Suprapubic skin (tissue), 4 donors: ENCODE measurements at regions not wholly inside any gene's neighbourhood (a gene's known extent, or its start where the extent isn't known, plus 50 kb on each side); places are given as distances from the start of the nearest gene placed in this dataset.

Experiments used
- DNase-seq, 2 donors: peaks; one replicate each; pipeline ENCODE4 v3.0.0-alpha.2; 2019; ENCODE audit warnings: low spot score in 2 of 2
- H3K27ac ChIP-seq: fragments of 200-600 bp; sonication (generic); one replicate; pipeline ENCODE4 v1.5.1; 2019
- H3K27me3 ChIP-seq: fragments of 200-600 bp; sonication (generic); one replicate; pipeline ENCODE4 v1.5.1; 2019
- H3K36me3 ChIP-seq: fragments of 200-600 bp; sonication (generic); one replicate; pipeline ENCODE4 v1.5.1; 2019
- H3K4me1 ChIP-seq: fragments of 200-600 bp; sonication (generic); one replicate; pipeline ENCODE4 v1.5.1; 2019
- H3K4me3 ChIP-seq: fragments of 200-600 bp; sonication (generic); one replicate; pipeline ENCODE4 v1.5.1; 2019; ENCODE audit warnings: mild to moderate bottlenecking
- H3K9me3 ChIP-seq: fragments of 200-600 bp; sonication (generic); one replicate; pipeline ENCODE4 v1.5.1; 2019
- CTCF ChIP-seq, 2 donors: fragments of 200-600 bp in 1 of 2; fragments of 450-650 bp in 1 of 2; sonication (generic) in 1 of 2; IDR thresholded peaks; one replicate each; pipeline ENCODE4 v1.5.1; 2016 to 2019; ENCODE audit warnings: antibody characterized with exemption in 2 of 2, mild to moderate bottlenecking in 1 of 2, moderate library complexity in 1 of 2
- EP300 ChIP-seq: sonication (generic); formaldehyde crosslinking; IDR thresholded peaks from one replicate; pipeline ENCODE4 v1.6.1; 2017; ENCODE audit warnings: antibody characterized with exemption
- POLR2A ChIP-seq, 2 donors: fragments of 450-650 bp; IDR thresholded peaks; one replicate each; pipeline ENCODE4 v1.6.1; 2017; ENCODE audit warnings: antibody characterized with exemption in 2 of 2, mild to moderate bottlenecking in 2 of 2, moderate library complexity in 2 of 2
- POLR2AphosphoS5 ChIP-seq, 3 donors: sonication (generic); formaldehyde crosslinking; IDR thresholded peaks; one replicate each; pipeline ENCODE4 v1.6.1; 2017; ENCODE audit warnings: antibody characterized with exemption in 3 of 3
- WGBS: methylation state at CpG from one replicate; pipeline ENCODE4 v1.1.5; 2018; 5-methylcytosine and 5-hydroxymethylcytosine counted together

- Histone ChIP-seq H3K4me1 (no peaks in the 10 kb centered on the region), H3K9me3 (no peaks in the 10 kb centered on the region), H3K27me3 (no peaks in the 10 kb centered on the region), H3K27ac (no peak overlapping the region), H3K36me3 (no peaks in the 10 kb centered on the region), H3K4me3 (no peak overlapping the region)
- 76% methylated on average over 2 of the region's 2 CpGs for WGBS
- DNase-seq = no peak
- TF ChIP-seq POLR2A (IDR thresholded peaks at IDR 0.05) (no peak), EP300 (no peak), CTCF (IDR thresholded peaks at IDR 0.05) (no peak)
These were observed 804.5 kb downstream of the TDRD15 start for GRCh38 chr2:21928292-21928691.

DNA sequence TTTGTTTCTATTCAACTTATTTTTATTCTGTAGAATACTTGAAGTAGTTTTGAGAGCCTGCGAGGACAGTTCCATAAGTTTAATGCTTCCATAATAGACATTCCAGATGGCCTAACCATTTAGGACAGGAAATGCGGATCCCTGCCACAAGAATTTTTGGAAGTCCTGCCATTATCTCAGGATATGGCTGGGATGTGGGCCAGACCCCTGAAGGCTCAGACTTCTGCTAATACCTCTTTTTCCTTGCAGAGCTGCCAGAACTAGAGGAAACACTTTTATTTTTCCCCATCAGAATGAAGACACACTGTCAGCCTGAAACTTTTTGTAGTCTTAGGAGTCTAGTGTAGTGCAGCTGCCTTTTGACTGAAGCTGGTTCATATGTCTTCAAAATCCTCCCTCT is 806.5 kb downstream of the TDRD15 start:
- Histone ChIP-seq H3K36me3 (no peaks in the 10 kb centered on the region), H3K27me3 (no peaks in the 10 kb centered on the region), H3K9me3 (no peaks in the 10 kb centered on the region), H3K27ac (no peak overlapping the region), H3K4me3 (no peak overlapping the region), H3K4me1 (no peaks in the 10 kb centered on the region)
- WGBS = 67% methylated on average over 2 of the region's 2 CpGs
- TF ChIP-seq EP300 = no peak
- no peak for TF ChIP-seq CTCF (IDR thresholded peaks at IDR 0.05)
- TF ChIP-seq POLR2A (IDR thresholded peaks at IDR 0.05) = no peak
- TF ChIP-seq POLR2AphosphoS5 (IDR thresholded peaks at IDR 0.05) = no peak
- no peak for DNase-seq

DNA sequence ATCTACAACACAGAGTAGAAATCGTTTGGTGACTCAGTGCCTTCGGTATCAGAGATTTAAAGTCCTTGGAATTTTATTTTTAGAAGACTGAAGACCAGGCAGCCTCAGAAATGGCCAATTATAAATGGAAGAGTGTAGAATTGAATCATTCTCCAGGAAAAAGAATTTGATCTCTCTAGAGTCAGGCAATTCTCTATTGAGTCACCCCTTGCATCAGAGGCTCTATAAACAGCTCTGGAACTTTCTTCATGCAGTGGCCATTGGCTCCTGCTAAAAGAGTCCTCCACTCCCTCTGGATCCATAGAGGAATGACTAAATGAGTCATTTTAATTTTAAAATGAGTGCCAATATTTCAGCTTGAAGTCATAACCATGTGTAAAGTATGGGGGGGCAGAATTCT is 816.2 kb downstream of the TDRD15 start:
- no peaks in the 10 kb centered on the region for H3K27me3 ChIP-seq
- no peak for TF ChIP-seq POLR2AphosphoS5 (IDR thresholded peaks at IDR 0.05)
- no peak for TF ChIP-seq CTCF (IDR thresholded peaks at IDR 0.05)
- 84% methylated on average over 2 of the region's 2 CpGs for WGBS
- H3K4me3 ChIP-seq = no peak overlapping the region
- H3K4me1 ChIP-seq = no peaks in the 10 kb centered on the region
- no peak for DNase-seq
- no peaks in the 10 kb centered on the region for H3K9me3 ChIP-seq
- no peak overlapping the region for H3K27ac ChIP-seq
- no peaks in the 10 kb centered on the region for H3K36me3 ChIP-seq

- Histone ChIP-seq H3K27me3 (no peaks in the 10 kb centered on the region), H3K36me3 (no peaks in the 10 kb centered on the region), H3K4me3 (no peak overlapping the region), H3K27ac (no peak overlapping the region), H3K9me3 (no peaks in the 10 kb centered on the region), H3K4me1 (no peaks in the 10 kb centered on the region)
- WGBS = 75% methylated on average over 3 of the region's 3 CpGs
- DNase-seq = no peak
- TF ChIP-seq POLR2AphosphoS5 (IDR thresholded peaks at IDR 0.05) = no peak
- no peak for TF ChIP-seq CTCF (IDR thresholded peaks at IDR 0.05)
- no peak for TF ChIP-seq POLR2A (IDR thresholded peaks at IDR 0.05)
- no peak for TF ChIP-seq EP300
These were observed 820.8 kb downstream of the TDRD15 start for GRCh38 chr2:21944536-21944935.

DNA sequence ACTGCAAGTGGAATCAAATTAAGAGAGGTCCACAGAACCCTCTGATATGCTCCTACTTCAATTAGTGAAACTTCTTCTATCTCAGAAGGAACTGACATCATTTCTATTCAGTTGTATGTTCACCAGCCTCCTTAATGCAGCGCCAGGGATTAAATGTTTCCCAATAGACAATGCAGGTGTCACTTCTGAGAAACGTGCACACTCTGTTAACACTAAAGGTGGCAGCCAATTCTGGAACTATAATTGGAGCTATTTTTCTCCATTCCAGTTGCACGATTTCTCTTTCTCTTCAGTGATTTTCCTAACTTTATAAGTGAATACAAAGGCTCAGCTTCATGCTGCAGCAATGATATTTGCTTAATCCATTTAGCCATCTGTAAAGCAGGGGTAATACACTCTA is 821.9 kb downstream of the TDRD15 start:
- no peak overlapping the region for H3K4me3 ChIP-seq
- H3K36me3 ChIP-seq = no peaks in the 10 kb centered on the region
- no peak overlapping the region for H3K27ac ChIP-seq
- WGBS = 75% methylated on average over 3 of the region's 3 CpGs
- no peaks in the 10 kb centered on the region for H3K27me3 ChIP-seq
- no peaks in the 10 kb centered on the region for H3K4me1 ChIP-seq
- H3K9me3 ChIP-seq = no peaks in the 10 kb centered on the region
- DNase-seq = no peak
- TF ChIP-seq POLR2A (IDR thresholded peaks at IDR 0.05) = no peak
- no peak for TF ChIP-seq EP300
- no peak for TF ChIP-seq POLR2AphosphoS5 (IDR thresholded peaks at IDR 0.05)
- TF ChIP-seq CTCF (IDR thresholded peaks at IDR 0.05) = no peak
